Stomach (tissue), 8 donors: ENCODE measurements at regions not wholly inside any gene's neighbourhood (a gene's known extent, or its start where the extent isn't known, plus 50 kb on each side); places are given as distances from the start of the nearest gene placed in this dataset.

Source experiments
- DNase-seq, 2 donors: peaks; one replicate each; pipeline versions ENCODE4 v3.0.0 to v3.0.0-alpha.2; 2013 to 2019
- H3K27ac ChIP-seq, 5 donors: fragments of 200-600 bp in 4 of 5; sonication (generic) in 4 of 5; one replicate each; pipeline ENCODE4 v1.5.1; 2013 to 2019; ENCODE audit warnings: mild to moderate bottlenecking in 1 of 5, moderate library complexity in 1 of 5
- H3K27me3 ChIP-seq, 3 donors: fragments of 200-600 bp; sonication (generic); one replicate each; pipeline ENCODE4 v1.5.1; 2017 to 2019; ENCODE audit warnings: mixed run types in 1 of 3
- H3K36me3 ChIP-seq, 4 donors: fragments of 200-600 bp; sonication (generic); 1 replicate in 3 of 4; 2 replicates in 1 of 4; pipeline ENCODE4 v1.5.1; 2016 to 2019
- H3K4me1 ChIP-seq, 4 donors: fragments of 200-600 bp; sonication (generic); one replicate each; pipeline ENCODE4 v1.5.1; 2016 to 2019
- H3K4me3 ChIP-seq, 4 donors: fragments of 200-600 bp; sonication (generic) in 3 of 4; one replicate each; pipeline ENCODE4 v1.5.1; 2016 to 2019; ENCODE audit warnings: mild to moderate bottlenecking in 1 of 4
- H3K9me3 ChIP-seq, 4 donors: fragments of 200-600 bp; sonication (generic); one replicate each; pipeline ENCODE4 v1.5.1; 2016 to 2019
- EP300 ChIP-seq: sonication (generic); formaldehyde crosslinking; IDR thresholded peaks from one replicate; pipeline ENCODE4 v1.6.1; 2017; ENCODE audit warnings: antibody characterized with exemption
- POLR2A ChIP-seq, 4 donors: fragments of 450-650 bp; IDR thresholded peaks; one replicate each; pipeline ENCODE4 v1.6.1; 2016; ENCODE audit warnings: antibody characterized with exemption in 4 of 4, control low read depth in 2 of 4, mild to moderate bottlenecking in 1 of 4, moderate library complexity in 1 of 4
- POLR2AphosphoS5 ChIP-seq, 3 donors: sonication (generic); formaldehyde crosslinking; IDR thresholded peaks; one replicate each; pipeline ENCODE4 v1.6.1; 2016; ENCODE audit warnings: antibody characterized with exemption in 3 of 3
- WGBS, 5 donors: extraction: QIAGEN DNeasy Blood & Tissue Kit in 3 of 5; methylation state at CpG; one replicate each; pipeline versions ENCODE4 v1.1.5 to v1.1.7; 2013 to 2018; 5-methylcytosine and 5-hydroxymethylcytosine counted together
- intact Hi-C: fragments of 100-400 bp; cut with DNase I; formaldehyde crosslinking; loops from one replicate; pipeline ENCODE4 v1.15.1; 2023; ENCODE audit warnings: low total_unique reads
- TF ChIP-seq, protein P1 (sequence below), 7 experiments: fragments of 450-650 bp in 4 of 7; fragments of 200-600 bp in 3 of 7; sonication (generic) in 3 of 7; IDR thresholded peaks; one replicate each; pipeline ENCODE4 v1.5.1; 2016 to 2019; ENCODE audit warnings: antibody characterized with exemption in 7 of 7, control low read depth in 2 of 7, mild to moderate bottlenecking in 1 of 7
- donor health status: healthy with polysubstance abuse.
- donor health status: Bipolar disorder and iron deficiency.
- donor health status: healthy.

DNA sequence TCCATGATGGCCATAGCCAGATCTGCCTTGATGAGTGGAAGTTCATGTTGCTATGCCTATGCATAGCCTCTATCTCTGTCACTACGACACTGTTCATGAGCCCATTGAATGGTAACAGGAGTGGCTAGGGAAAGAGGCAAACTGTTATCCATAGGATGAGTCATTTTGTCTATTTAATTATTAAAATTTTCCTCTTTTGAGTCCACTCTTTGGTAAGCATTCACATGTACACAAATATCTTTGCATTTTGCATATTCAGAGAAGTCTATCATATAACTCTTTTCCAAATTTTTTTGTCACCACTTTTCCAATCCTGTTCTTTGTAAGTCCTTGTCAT is 364.4 kb downstream of the KCNJ3 start:
- intact Hi-C loops = no loop called here
- no peak for TF ChIP-seq POLR2AphosphoS5 (IDR thresholded peaks at IDR 0.05)
- no peak for TF ChIP-seq EP300
- TF ChIP-seq POLR2A (IDR thresholded peaks at IDR 0.05) = no peak
- TF ChIP-seq, protein P1, sequence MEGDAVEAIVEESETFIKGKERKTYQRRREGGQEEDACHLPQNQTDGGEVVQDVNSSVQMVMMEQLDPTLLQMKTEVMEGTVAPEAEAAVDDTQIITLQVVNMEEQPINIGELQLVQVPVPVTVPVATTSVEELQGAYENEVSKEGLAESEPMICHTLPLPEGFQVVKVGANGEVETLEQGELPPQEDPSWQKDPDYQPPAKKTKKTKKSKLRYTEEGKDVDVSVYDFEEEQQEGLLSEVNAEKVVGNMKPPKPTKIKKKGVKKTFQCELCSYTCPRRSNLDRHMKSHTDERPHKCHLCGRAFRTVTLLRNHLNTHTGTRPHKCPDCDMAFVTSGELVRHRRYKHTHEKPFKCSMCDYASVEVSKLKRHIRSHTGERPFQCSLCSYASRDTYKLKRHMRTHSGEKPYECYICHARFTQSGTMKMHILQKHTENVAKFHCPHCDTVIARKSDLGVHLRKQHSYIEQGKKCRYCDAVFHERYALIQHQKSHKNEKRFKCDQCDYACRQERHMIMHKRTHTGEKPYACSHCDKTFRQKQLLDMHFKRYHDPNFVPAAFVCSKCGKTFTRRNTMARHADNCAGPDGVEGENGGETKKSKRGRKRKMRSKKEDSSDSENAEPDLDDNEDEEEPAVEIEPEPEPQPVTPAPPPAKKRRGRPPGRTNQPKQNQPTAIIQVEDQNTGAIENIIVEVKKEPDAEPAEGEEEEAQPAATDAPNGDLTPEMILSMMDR (IDR thresholded peaks at IDR 0.05) = no peak

DNA sequence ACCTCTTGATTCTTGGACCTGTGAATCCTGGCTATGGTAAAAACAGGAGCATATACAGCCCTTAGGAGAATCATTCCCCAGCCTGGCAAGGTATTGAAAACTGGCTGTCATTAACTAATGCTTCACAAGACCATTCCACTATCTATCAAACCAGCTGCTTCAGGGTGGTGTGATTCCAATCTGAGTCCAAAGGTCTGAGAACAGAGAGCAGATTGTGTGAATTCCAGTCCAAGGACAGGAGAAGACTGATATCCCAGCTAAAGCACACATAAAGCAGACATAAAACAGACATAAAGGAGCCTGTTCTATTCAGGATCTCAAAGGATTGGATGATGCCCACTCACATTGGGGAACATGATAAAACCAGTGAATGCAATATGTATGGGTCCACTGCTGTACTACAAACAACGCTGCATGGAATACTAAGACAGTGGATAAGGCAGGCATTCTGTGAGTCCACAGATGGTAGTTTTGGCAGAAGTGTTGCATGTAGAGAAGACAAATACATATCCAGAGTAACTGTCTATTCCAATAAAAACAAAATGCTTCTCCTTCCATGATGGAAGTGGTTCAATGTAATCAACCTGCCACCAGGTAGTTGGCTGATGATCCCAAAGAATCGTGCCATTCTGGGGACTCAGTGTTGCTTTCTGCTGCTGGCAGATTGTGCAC is 363.9 kb downstream of the KCNJ3 start:
- Histone ChIP-seq H3K27ac (no peak overlapping the region), H3K36me3 (no peaks in the 10 kb centered on the region), H3K4me1 (no peaks in the 10 kb centered on the region), H3K9me3 (peaks cover 0 to 6% (median 0%) of the 10 kb centered on the region in 4 donors), H3K4me3 (no peak overlapping the region), H3K27me3 (no peaks in the 10 kb centered on the region)
- no peak for DNase-seq
- intact Hi-C loops = no loop called here
- WGBS, 5 donors = 75 to 96% (median 82%) methylated on average over 2 of the region's 2 CpGs
- no peak for TF ChIP-seq EP300
- TF ChIP-seq POLR2AphosphoS5 (IDR thresholded peaks at IDR 0.05) = no peak
- TF ChIP-seq, protein P1 (IDR thresholded peaks at IDR 0.05) = no peak
- no peak for TF ChIP-seq POLR2A (IDR thresholded peaks at IDR 0.05)

More for the DNA sequence above, 364.4 kb downstream of the KCNJ3 start:
- Histone ChIP-seq H3K9me3 (peaks cover 0 to 6% (median 0%) of the 10 kb centered on the region in 4 donors), H3K36me3 (no peaks in the 10 kb centered on the region), H3K27ac (no peak overlapping the region), H3K27me3 (no peaks in the 10 kb centered on the region), H3K4me3 (no peak overlapping the region), H3K4me1 (no peaks in the 10 kb centered on the region)
- WGBS, 5 donors = 83 to 96% (median 90%) methylated on average over 1 of the region's 1 CpG
- DNase-seq = no peak

DNA sequence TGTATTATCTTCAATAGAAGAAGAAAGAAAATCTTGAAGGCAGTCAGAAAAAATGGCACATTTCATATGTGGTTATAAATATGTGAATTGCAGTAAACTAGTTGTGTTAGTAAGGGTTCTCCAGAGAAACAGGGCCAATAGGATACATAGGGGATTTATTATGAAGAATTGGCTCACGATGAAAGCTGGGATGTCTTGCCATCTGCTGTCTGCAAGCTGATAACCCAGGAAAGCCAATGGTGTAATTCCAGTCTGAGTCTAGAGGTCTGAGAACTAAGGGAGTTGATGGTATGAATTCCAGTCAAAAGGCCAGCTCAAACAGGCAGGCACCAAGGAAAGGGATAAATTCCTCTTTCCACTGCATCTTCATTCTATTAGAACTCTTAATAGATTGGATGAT is 362.4 kb downstream of the KCNJ3 start:
- TF ChIP-seq POLR2A (IDR thresholded peaks at IDR 0.05) = no peak
- TF ChIP-seq, protein P1 (IDR thresholded peaks at IDR 0.05) = no peak
- no peak for TF ChIP-seq POLR2AphosphoS5 (IDR thresholded peaks at IDR 0.05)
- TF ChIP-seq EP300 = no peak

DNA sequence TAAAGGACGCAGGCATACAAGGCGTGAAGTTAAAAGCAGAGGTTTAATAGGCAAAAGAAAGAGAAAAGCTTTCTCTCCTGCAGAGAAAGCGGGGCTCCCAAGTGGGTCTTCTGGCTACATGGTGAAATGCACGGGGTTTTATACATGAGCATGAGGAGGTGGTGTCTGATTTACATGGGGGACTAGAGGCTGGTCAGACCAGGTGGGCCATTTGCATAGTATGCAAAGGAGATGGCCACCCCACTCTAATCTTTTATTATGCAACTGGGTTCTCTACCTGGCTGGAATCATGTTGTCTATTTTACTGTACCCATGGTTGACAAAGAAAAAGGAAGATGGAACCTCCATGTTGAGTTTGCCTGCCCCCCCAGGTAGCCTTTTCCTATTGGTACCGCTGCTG is 356.2 kb downstream of the KCNJ3 start:
- H3K4me1 ChIP-seq = no peaks in the 10 kb centered on the region
- no peaks in the 10 kb centered on the region for H3K36me3 ChIP-seq
- H3K27ac ChIP-seq = no peak overlapping the region
- no peak for TF ChIP-seq EP300
- no peak for TF ChIP-seq POLR2AphosphoS5 (IDR thresholded peaks at IDR 0.05)
- no peak for TF ChIP-seq POLR2A (IDR thresholded peaks at IDR 0.05)
- TF ChIP-seq, protein P1 (IDR thresholded peaks at IDR 0.05) = no peak
- intact Hi-C loops = no loop called here
- H3K9me3 ChIP-seq = no peaks in the 10 kb centered on the region
- 84 to 88% (median 88%) methylated on average over 5 of the region's 5 CpGs for WGBS, 5 donors
- H3K27me3 ChIP-seq = no peaks in the 10 kb centered on the region
- no peak for DNase-seq
- H3K4me3 ChIP-seq = no peak overlapping the region

More for the DNA sequence above, 362.4 kb downstream of the KCNJ3 start:
- peaks cover 0 to 6% (median 0%) of the 10 kb centered on the region in 4 donors for H3K9me3 ChIP-seq
- H3K36me3 ChIP-seq = no peaks in the 10 kb centered on the region
- H3K27ac ChIP-seq = no peak overlapping the region
- H3K27me3 ChIP-seq = no peaks in the 10 kb centered on the region
- WGBS, 5 donors = 74 to 92% (median 84%) methylated on average over 1 of the region's 1 CpG
- H3K4me3 ChIP-seq = no peak overlapping the region
- no peak for DNase-seq
- intact Hi-C loops = no loop called here
- H3K4me1 ChIP-seq = no peaks in the 10 kb centered on the region
